ENCODE measurements at regions not wholly inside any gene's neighbourhood (a gene's known extent, or its start where the extent isn't known, plus 50 kb on each side); places are given as distances from the start of the nearest gene placed in this dataset.

- H3K9ac ChIP-seq (ENCODE audit: insufficient read depth in 1 of 2, low read depth in 2 of 2, low read length in 2 of 2) = no peak overlapping the region
- H4K20me1 ChIP-seq (replicated peaks; ENCODE audit: control insufficient read depth, insufficient read depth, low read length) = no peaks in the 10 kb centered on the region
- in situ Hi-C loops (cut with MboI) = no loop called here
- WGBS (ENCODE audit: insufficient coverage, low coverage, missing lambda C conversion rate) = no CpG with 5 or more reads among the region's 1 CpG
- DNase-seq (ENCODE audit: extremely low read depth in 1 of 4, low spot score in 3 of 4) = no peak
- ChIA-PET CTCF (ENCODE audit: low intra/inter-chr PET ratio) (no interaction called here), POLR2A (no interaction called here)
- no peaks in the 10 kb centered on the region for H3K9me3 ChIP-seq (replicated peaks; ENCODE audit: control insufficient read depth, insufficient read depth, low read depth, low read length)
- no peak overlapping the region for H3K4me2 ChIP-seq (ENCODE audit: insufficient read depth, low read length)
- no peak overlapping the region for H3K4me3 ChIP-seq
- intact Hi-C loops (cut with micrococcal nuclease) = no loop called here
- H3K27ac ChIP-seq (ENCODE audit: extremely low read depth, low read depth, low read length) = no peak overlapping the region
- H2AFZ ChIP-seq (ENCODE audit: low read depth, low read length) = no peak overlapping the region
- no peak for FAIRE-seq
- no peak for ATAC-seq
- no TSS peak for BruUV-seq (replicated peaks)
- no peaks in the 10 kb centered on the region for H3K36me3 ChIP-seq (ENCODE audit: control insufficient read depth, insufficient read depth, low read length)
- no peaks in the 10 kb centered on the region for H3K27me3 ChIP-seq (ENCODE audit: control insufficient read depth in 2 of 2, insufficient read depth in 2 of 2, low read length in 2 of 2)
- H3K4me1 ChIP-seq (replicated peaks in 1 of 2; ENCODE audit: control insufficient read depth in 2 of 2, insufficient read depth in 2 of 2, low read length in 2 of 2) = no peaks in the 10 kb centered on the region
- H3K79me2 ChIP-seq (ENCODE audit: control insufficient read depth, insufficient read depth, low read length) = no peaks in the 10 kb centered on the region
- no peaks in the 10 kb centered on the region for H3K9me1 ChIP-seq (ENCODE audit: control insufficient read depth, insufficient read depth, low read length)
- TF ChIP-seq ZNF232 (CRISPR knock-in tag; IDR thresholded peaks at IDR 0.05) = no peak
- no peak for TF ChIP-seq POLR2G (IDR thresholded peaks at IDR 0.05; ENCODE audit: low read depth, low read length)
- TF ChIP-seq MAX (CRISPR knock-in tag; IDR thresholded peaks at IDR 0.05) = no peak
- no peak for TF ChIP-seq EZH2 (IDR thresholded peaks at IDR 0.05; ENCODE audit: borderline replicate concordance, low read depth, low read length)
- TF ChIP-seq MXI1 (IDR thresholded peaks at IDR 0.05; ENCODE audit: low read depth, low read length) = no peak
- no peak for TF ChIP-seq HSF4 (CRISPR knock-in tag; IDR thresholded peaks at IDR 0.05; ENCODE audit: borderline replicate concordance)
- no peak for TF ChIP-seq CBFA2T3 (IDR thresholded peaks at IDR 0.05)
- no peak for TF ChIP-seq XRCC5 (IDR thresholded peaks at IDR 0.05; ENCODE audit: low read depth, low read length)
- TF ChIP-seq CC2D1A (IDR thresholded peaks at IDR 0.05) = no peak
- TF ChIP-seq MBD1 (CRISPR knock-in tag; IDR thresholded peaks at IDR 0.05) = no peak
- no peak for TF ChIP-seq ELK1 (CRISPR knock-in tag; IDR thresholded peaks at IDR 0.05)
- TF ChIP-seq RBM22 (IDR thresholded peaks at IDR 0.05; ENCODE audit: low read depth, low read length, poor library complexity, severe bottlenecking) = no peak
- no peak for TF ChIP-seq HNRNPUL1 (IDR thresholded peaks at IDR 0.05; ENCODE audit: low read length)
- no peak for TF ChIP-seq ARID1B (IDR thresholded peaks at IDR 0.05)
- TF ChIP-seq BMI1 (IDR thresholded peaks at IDR 0.05; ENCODE audit: low read length) = no peak
- TF ChIP-seq MCM7 (IDR thresholded peaks at IDR 0.05) = no peak
- TF ChIP-seq ZFP36 (IDR thresholded peaks at IDR 0.05; ENCODE audit: low read depth, low read length, partially characterized antibody) = no peak
- no peak for TF ChIP-seq HNRNPK (IDR thresholded peaks at IDR 0.05; ENCODE audit: low read depth, low read length, poor library complexity, severe bottlenecking)
- no peak for TF ChIP-seq TEAD2 (tag; IDR thresholded peaks at IDR 0.05)
- TF ChIP-seq SRF (CRISPR knock-in tag; IDR thresholded peaks at IDR 0.05) = no peak
These were observed 1294.5 kb downstream of the KHDRBS2 start for GRCh38 chr6:60991427-60992028.
